Endothelial cell of umbilical vein (primary cell): ENCODE measurements at regions not wholly inside any gene's neighbourhood (a gene's known extent, or its start where the extent isn't known, plus 50 kb on each side); places are given as distances from the start of the nearest gene placed in this dataset.

Experiments used
- BruUV-seq: library from RNA; stranded (reverse); fragments of 400-500 nt; replicated peaks from 2 replicates; lab custom pipeline; 2021; lab: Mats Ljungman, UMichigan
- CTCF ChIA-PET: fragments of 300-600, 350-600 bp; sonication (Branson Sonifier 250); formaldehyde crosslinking; loops from one replicate; lab custom pipeline; 2021; ENCODE audit warnings: antibody characterized with exemption, inconsistent platforms; lab: Charles Lee
- POLR2A ChIA-PET: fragments of 300-600, 350-600 bp; sonication (Branson Sonifier 250); formaldehyde crosslinking; loops from one replicate; lab custom pipeline; 2021; ENCODE audit warnings: antibody characterized with exemption, inconsistent platforms; lab: Charles Lee
- DNase-seq: peaks from one replicate; pipeline ENCODE4 v3.0.0-alpha.2; 2011; ENCODE audit warnings: low read depth, low spot score
- FAIRE-seq: peaks from 2 replicates; lab custom pipeline; 2011; peaks lifted over from hg19 to GRCh38; lab: Jason Lieb, UNC
- H2AFZ ChIP-seq: 2 replicates; pipeline ENCODE4 v1.6.0; 2012; ENCODE audit warnings: low read depth, low read length, control low read depth, inconsistent platforms
- H3K27ac ChIP-seq: 2 replicates; pipeline ENCODE4 v1.5.1; 2011; ENCODE audit warnings: low read depth, mild to moderate bottlenecking, control low read depth, low read length, moderate library complexity; ENCODE audit not compliant: insufficient read depth
- H3K27me3 ChIP-seq, 2 experiments: 2 replicates each; pipeline versions ENCODE4 v1.6.0 to v1.6.1; 2011; ENCODE audit warnings: low read length in 2 of 2, mixed read lengths in 1 of 2; ENCODE audit not compliant: control insufficient read depth in 2 of 2, insufficient read depth in 2 of 2
- H3K36me3 ChIP-seq, 2 experiments: 2 replicates in 1 of 2; 3 replicates in 1 of 2; pipeline ENCODE4 v1.5.1; 2011; ENCODE audit warnings: low read length in 2 of 2, mild to moderate bottlenecking in 1 of 2, moderate library complexity in 1 of 2; ENCODE audit not compliant: control insufficient read depth in 2 of 2, insufficient read depth in 2 of 2; ENCODE audit errors: extremely low read depth in 1 of 2
- H3K4me1 ChIP-seq: 3 replicates; pipeline ENCODE4 v1.5.1; 2011; ENCODE audit warnings: mild to moderate bottlenecking, low read length; ENCODE audit not compliant: control insufficient read depth, insufficient read depth; ENCODE audit errors: extremely low read depth
- H3K4me2 ChIP-seq: 2 replicates; pipeline ENCODE4 v1.6.1; 2011; ENCODE audit warnings: low read length, control low read depth, mixed read lengths; ENCODE audit not compliant: insufficient read depth
- H3K4me3 ChIP-seq, 3 experiments: fragments of 200-600 bp in 1 of 3; sonication (generic), shearing (Covaris generic) in 1 of 3; replicated peaks in 1 of 3; 2 replicates each; pipeline ENCODE4 v1.5.1; 2011 to 2016; ENCODE audit warnings: control low read depth in 3 of 3, low read length in 3 of 3, mild to moderate bottlenecking in 2 of 3, inconsistent platforms in 1 of 3, low read depth in 1 of 3, moderate library complexity in 1 of 3; ENCODE audit not compliant: insufficient read depth in 1 of 3
- H3K79me2 ChIP-seq: 2 replicates; pipeline ENCODE4 v1.6.0; 2012; ENCODE audit warnings: low read length, inconsistent platforms; ENCODE audit not compliant: control insufficient read depth, insufficient read depth
- H3K9ac ChIP-seq: replicated peaks from 2 replicates; pipeline ENCODE3; 2011; ENCODE audit warnings: low read length, control low read depth; ENCODE audit not compliant: insufficient read depth; ENCODE audit errors: extremely low read depth
- H3K9me1 ChIP-seq: replicated peaks from 3 replicates; pipeline ENCODE4 v1.6.0; 2011; ENCODE audit warnings: mild to moderate bottlenecking, low read length; ENCODE audit not compliant: control insufficient read depth, insufficient read depth; ENCODE audit errors: extremely low read depth
- H3K9me3 ChIP-seq: replicated peaks from 2 replicates; pipeline ENCODE4 v1.5.1; 2012; ENCODE audit warnings: low read length, inconsistent platforms; ENCODE audit not compliant: control insufficient read depth, insufficient read depth
- H4K20me1 ChIP-seq: replicated peaks from 2 replicates; pipeline ENCODE3; 2011; ENCODE audit warnings: mild to moderate bottlenecking, low read length; ENCODE audit not compliant: control insufficient read depth, insufficient read depth; ENCODE audit errors: extremely low read depth
- EZH2 ChIP-seq: IDR thresholded peaks from 2 replicates; pipeline ENCODE4 v1.6.1; 2012; ENCODE audit warnings: borderline replicate concordance, low read depth, mild to moderate bottlenecking, moderate library complexity, low read length, inconsistent platforms; ENCODE audit not compliant: severe bottlenecking
- FOS ChIP-seq: IDR thresholded peaks from 2 replicates; pipeline ENCODE4 v1.6.1; 2011; ENCODE audit warnings: mild to moderate bottlenecking, low read length, moderate library complexity, borderline replicate concordance; ENCODE audit not compliant: insufficient read depth
- GATA2 ChIP-seq: IDR thresholded peaks from 2 replicates; pipeline ENCODE4 v1.7.0; 2011; ENCODE audit warnings: low read depth, mild to moderate bottlenecking, moderate library complexity, mixed read lengths, low read length; ENCODE audit not compliant: insufficient read length, insufficient read depth
- JUN ChIP-seq: IDR thresholded peaks from 2 replicates; pipeline ENCODE4 v1.6.1; 2011; ENCODE audit warnings: borderline replicate concordance, low read depth; ENCODE audit not compliant: insufficient read length, insufficient read depth
- MYC ChIP-seq: IDR thresholded peaks from one replicate; pipeline ENCODE4 v1.6.1; 2011; ENCODE audit warnings: mild to moderate bottlenecking, low read depth, low read length
- POLR2A ChIP-seq: IDR thresholded peaks from 2 replicates; pipeline ENCODE4 v1.6.1; 2012; ENCODE audit warnings: low read depth, mild to moderate bottlenecking, control low read depth, low read length
- POLR2AphosphoS5 ChIP-seq: IDR thresholded peaks from 2 replicates; pipeline ENCODE4 v1.6.1; 2012; ENCODE audit warnings: low read depth, mild to moderate bottlenecking, control low read depth, low read length, moderate library complexity; ENCODE audit not compliant: insufficient read depth
- dilution Hi-C: fragments of 300-500 bp; cut with MboI; formaldehyde crosslinking; loops from one replicate; pipeline ENCODE4 v1.15.0; 2019; ENCODE audit warnings: low sequenced_read_pairs; ENCODE audit not compliant: extremely low pct_ligation_motif_present
- intact Hi-C: fragments of 100-400 bp; cut with micrococcal nuclease; formaldehyde crosslinking; loops from one replicate; pipeline ENCODE4 v1.10.0; 2022
- TF ChIP-seq, protein P1 (sequence below): IDR thresholded peaks from 2 replicates; pipeline ENCODE4 v1.6.1; 2011; ENCODE audit not compliant: insufficient read depth, insufficient read length
- TF ChIP-seq, protein P2 (sequence below), 2 donors: IDR thresholded peaks; 1 replicate in 1 of 2; 2 replicates in 1 of 2; pipeline ENCODE4 v1.5.1; 2011; ENCODE audit warnings: low read length in 2 of 2, mild to moderate bottlenecking in 2 of 2, moderate library complexity in 2 of 2, control low read depth in 1 of 2, inconsistent platforms in 1 of 2, low read depth in 1 of 2; ENCODE audit not compliant: insufficient read depth in 1 of 2; ENCODE audit errors: extremely low read depth in 1 of 2

DNA sequence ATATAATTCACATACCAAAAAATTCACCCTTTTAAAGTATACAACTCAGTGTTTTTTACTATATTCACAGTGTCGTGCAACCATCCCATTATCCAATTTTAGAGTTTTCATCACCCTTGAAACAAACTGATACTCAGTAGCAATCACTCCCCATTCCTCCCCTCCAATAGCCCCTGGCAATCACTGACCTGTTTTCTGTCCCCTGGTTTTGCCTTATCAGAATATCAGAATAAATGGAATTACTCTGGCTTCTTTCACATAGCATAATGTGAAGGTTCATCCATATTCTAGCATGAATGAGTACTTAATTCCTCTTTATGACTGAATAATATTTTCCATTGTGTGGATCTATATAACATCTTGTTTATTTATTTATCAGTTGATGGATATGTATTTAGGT lies 153.2 kb downstream of the AASDH start:
- no peak overlapping the region for H3K4me2 ChIP-seq
- intact Hi-C loops (no loop called here), dilution Hi-C loops (no loop called here)
- H4K20me1 ChIP-seq: no peaks in the 10 kb centered on the region
- H3K36me3 ChIP-seq: no peaks in the 10 kb centered on the region
- no peaks in the 10 kb centered on the region for H3K79me2 ChIP-seq
- no TSS peak for BruUV-seq
- no peaks in the 10 kb centered on the region for H3K9me3 ChIP-seq
- H3K9me1 ChIP-seq: no peaks in the 10 kb centered on the region
- no peak overlapping the region for H3K9ac ChIP-seq
- FAIRE-seq (no peak), DNase-seq (no peak)
- H3K4me3 ChIP-seq: no peak overlapping the region
- no peak overlapping the region for H2AFZ ChIP-seq
- peaks cover 0 to 6% of the 10 kb centered on the region in 2 experiments for H3K27me3 ChIP-seq
- TF ChIP-seq, protein P1, sequence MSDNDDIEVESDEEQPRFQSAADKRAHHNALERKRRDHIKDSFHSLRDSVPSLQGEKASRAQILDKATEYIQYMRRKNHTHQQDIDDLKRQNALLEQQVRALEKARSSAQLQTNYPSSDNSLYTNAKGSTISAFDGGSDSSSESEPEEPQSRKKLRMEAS: no peak
- TF ChIP-seq GATA2 (no peak), FOS (no peak)
- ChIA-PET CTCF (no interaction called here), POLR2A (no interaction called here)
- no peak overlapping the region for H3K27ac ChIP-seq
- no peaks in the 10 kb centered on the region for H3K4me1 ChIP-seq

DNA sequence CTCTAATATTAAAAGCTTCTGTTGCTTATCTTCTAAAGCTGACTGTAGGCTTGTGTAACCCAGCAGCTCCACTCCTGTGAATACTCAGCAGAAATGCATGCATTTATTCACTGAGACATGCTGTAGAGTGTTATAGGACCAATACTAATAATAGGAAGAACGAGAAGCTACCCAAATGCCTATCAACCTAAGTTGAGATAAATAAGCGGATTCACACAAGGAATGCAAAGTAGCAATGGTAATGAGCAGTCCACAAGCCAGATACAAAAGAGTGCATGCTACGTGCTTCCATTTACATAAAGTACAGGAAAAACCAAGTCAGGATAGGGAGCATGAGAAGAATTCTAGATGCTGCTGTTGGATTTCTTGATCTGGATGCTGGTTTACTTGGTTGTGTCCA lies 155.9 kb downstream of the AASDH start:
- dilution Hi-C loops: no loop called here
- Histone ChIP-seq H3K79me2 (no peaks in the 10 kb centered on the region), H3K36me3 (no peaks in the 10 kb centered on the region), H3K27ac (no peak overlapping the region), H3K4me1 (no peaks in the 10 kb centered on the region), H2AFZ (no peak overlapping the region), H3K9me1 (no peaks in the 10 kb centered on the region), H3K4me2 (no peak overlapping the region), H4K20me1 (no peaks in the 10 kb centered on the region), H3K27me3 (peaks cover 0 to 6% of the 10 kb centered on the region in 2 experiments), H3K4me3 (no peak overlapping the region), H3K9ac (no peak overlapping the region), H3K9me3 (no peaks in the 10 kb centered on the region)
- TF ChIP-seq GATA2 (no peak), FOS (no peak), POLR2A (no peak), JUN (no peak), POLR2AphosphoS5 (no peak), MYC (no peak), EZH2 (no peak)
- TF ChIP-seq, protein P2, sequence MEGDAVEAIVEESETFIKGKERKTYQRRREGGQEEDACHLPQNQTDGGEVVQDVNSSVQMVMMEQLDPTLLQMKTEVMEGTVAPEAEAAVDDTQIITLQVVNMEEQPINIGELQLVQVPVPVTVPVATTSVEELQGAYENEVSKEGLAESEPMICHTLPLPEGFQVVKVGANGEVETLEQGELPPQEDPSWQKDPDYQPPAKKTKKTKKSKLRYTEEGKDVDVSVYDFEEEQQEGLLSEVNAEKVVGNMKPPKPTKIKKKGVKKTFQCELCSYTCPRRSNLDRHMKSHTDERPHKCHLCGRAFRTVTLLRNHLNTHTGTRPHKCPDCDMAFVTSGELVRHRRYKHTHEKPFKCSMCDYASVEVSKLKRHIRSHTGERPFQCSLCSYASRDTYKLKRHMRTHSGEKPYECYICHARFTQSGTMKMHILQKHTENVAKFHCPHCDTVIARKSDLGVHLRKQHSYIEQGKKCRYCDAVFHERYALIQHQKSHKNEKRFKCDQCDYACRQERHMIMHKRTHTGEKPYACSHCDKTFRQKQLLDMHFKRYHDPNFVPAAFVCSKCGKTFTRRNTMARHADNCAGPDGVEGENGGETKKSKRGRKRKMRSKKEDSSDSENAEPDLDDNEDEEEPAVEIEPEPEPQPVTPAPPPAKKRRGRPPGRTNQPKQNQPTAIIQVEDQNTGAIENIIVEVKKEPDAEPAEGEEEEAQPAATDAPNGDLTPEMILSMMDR (IDR thresholded peaks at IDR 0.05; ENCODE audit: extremely low read depth in 1 of 2, insufficient read depth in 1 of 2, low read depth in 1 of 2, low read length in 2 of 2): no peak
- TF ChIP-seq, protein P1: no peak
- intact Hi-C loops: no loop called here
- FAIRE-seq (no peak), DNase-seq (no peak)
- POLR2A ChIA-PET: no interaction called here
- CTCF ChIA-PET: no interaction called here
- no TSS peak for BruUV-seq
